Choroid plexus epithelial cell (primary cell): ENCODE measurements at regions not wholly inside any gene's neighbourhood (a gene's known extent, or its start where the extent isn't known, plus 50 kb on each side); places are given as distances from the start of the nearest gene placed in this dataset.

Experiments used
- DNase-seq: peaks from one replicate; pipeline ENCODE4 v3.0.0-alpha.2; 2010; ENCODE audit warnings: low read depth
- H3K4me3 ChIP-seq: 2 replicates; pipeline ENCODE4 v1.5.1; 2011; ENCODE audit warnings: low read depth, mild to moderate bottlenecking, control low read depth, low read length, moderate library complexity
- TF ChIP-seq, protein P1 (sequence below): conservative IDR thresholded peaks from 2 replicates; pipeline ENCODE4 v1.5.1; 2011; ENCODE audit warnings: low read depth, mild to moderate bottlenecking, control low read depth, inconsistent platforms, low read length, moderate library complexity

DNA sequence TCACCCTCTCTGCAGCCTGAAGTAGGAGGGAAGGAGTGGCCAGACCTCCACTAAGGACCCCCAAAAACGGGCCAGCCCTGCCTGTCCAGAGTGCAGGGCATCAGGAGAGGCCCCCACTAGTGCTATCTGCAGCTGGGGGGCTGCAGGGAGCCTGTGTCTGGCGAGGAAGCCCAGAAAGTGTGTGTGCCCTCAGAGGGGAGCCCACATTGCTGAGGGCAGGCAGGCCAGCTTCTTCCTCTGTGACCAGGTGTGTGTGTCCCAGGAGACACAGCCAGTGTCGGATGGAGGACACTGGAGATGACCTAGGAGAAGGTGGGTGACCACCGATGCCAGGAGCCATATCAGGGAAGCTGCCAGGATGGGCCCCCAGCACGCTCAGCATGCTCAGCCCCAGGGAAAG is 218.7 kb downstream of the IRX2 start:
- DNase-seq, result no peak
- TF ChIP-seq, protein P1, sequence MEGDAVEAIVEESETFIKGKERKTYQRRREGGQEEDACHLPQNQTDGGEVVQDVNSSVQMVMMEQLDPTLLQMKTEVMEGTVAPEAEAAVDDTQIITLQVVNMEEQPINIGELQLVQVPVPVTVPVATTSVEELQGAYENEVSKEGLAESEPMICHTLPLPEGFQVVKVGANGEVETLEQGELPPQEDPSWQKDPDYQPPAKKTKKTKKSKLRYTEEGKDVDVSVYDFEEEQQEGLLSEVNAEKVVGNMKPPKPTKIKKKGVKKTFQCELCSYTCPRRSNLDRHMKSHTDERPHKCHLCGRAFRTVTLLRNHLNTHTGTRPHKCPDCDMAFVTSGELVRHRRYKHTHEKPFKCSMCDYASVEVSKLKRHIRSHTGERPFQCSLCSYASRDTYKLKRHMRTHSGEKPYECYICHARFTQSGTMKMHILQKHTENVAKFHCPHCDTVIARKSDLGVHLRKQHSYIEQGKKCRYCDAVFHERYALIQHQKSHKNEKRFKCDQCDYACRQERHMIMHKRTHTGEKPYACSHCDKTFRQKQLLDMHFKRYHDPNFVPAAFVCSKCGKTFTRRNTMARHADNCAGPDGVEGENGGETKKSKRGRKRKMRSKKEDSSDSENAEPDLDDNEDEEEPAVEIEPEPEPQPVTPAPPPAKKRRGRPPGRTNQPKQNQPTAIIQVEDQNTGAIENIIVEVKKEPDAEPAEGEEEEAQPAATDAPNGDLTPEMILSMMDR, result no peak
- H3K4me3 ChIP-seq, result no peak overlapping the region

DNA sequence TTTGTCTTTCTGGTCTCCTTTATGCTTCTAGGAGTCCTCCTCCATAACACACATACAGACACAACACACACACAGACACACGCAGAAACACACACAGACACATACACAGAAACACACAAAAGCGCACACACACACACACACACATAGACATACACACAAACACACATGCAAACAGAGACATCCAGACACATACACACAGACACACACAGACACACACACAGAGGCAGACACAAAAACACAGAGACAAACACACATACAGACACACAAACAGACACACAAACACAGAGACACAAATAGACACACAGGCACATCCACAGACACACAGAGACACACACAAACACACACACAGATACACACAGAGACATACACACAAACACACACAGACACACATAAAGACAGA is 220.2 kb downstream of the IRX2 start:
- TF ChIP-seq, protein P1, result no peak
- no peak overlapping the region for H3K4me3 ChIP-seq
- no peak for DNase-seq

DNA sequence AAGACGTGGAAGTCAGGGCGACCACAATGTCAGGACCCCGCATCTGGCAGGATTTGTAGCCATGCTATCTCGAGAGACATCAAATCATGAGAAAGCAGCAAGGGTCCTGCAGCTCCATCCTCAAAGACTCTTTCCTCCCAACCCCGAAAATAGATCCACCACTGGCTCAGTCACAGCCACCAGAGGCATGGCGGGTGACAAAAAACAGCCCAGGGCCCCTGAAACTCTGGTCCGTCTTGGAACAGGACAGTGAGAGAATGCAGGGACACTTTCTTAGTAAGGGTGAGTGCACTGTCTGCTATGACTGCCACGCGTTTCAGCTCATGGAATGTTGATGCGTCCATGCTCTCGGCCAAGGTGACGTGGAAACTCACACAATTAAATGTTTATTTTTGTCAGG is 220.9 kb downstream of the IRX2 start:
- H3K4me3 ChIP-seq, result no peak overlapping the region
- no peak for DNase-seq
- TF ChIP-seq, protein P1, result no peak

DNA sequence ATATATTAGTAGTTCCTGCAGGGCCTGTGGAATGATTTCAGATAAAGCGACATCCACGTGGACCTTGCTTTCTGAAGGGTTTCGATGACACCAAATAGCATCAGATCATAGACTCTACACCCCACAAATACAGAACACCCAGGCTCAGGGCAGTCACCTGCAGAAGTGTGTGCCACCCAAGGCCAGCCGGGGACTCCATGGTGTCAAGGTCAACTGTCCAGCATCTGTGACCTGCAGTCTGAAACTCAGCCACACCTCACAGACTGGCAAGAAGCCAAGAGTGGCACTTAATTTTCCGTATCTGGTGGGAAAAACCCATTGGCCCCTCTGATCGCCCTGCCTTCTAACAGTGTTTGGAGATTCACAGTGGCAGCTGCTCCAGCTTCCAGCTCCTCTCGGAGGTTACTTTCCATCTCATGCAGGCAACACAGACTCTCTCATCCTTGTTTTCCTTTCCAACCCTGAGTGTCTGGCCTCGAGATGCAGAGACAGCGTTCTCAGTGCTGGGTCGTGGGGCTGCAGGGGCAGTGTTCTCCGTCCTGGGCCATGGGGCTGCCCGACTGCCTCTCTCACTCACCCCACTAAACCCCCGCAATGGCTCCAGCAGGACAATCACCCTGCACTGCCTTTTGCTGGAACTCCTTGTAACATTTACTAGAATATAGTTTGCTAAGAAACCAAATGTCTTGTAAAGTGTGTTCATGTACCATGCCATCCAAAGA is 221.9 kb downstream of the IRX2 start:
- TF ChIP-seq, protein P1, result no peak
- H3K4me3 ChIP-seq, result no peak overlapping the region
- DNase-seq, result no peak

DNA sequence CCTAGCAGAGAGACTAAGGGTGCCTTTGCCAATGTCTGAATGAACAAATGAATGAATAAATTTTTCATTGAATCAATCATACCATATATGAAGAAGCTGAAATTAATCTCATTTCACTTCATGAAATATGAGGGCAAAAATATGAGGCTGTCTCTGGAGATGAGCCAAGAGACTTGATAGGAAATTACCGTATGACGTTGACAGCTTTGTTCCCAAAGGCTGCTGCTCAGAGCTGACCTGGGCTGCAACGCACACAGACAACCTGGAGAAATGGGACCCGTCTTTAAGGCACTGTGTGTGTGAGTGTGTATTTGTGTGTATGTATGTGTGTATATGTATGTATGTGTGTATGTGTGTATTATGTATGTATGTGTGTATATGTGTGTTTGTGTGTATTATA is 226.1 kb downstream of the IRX2 start:
- TF ChIP-seq, protein P1, result no peak
- H3K4me3 ChIP-seq, result no peak overlapping the region
- DNase-seq, result no peak

DNA sequence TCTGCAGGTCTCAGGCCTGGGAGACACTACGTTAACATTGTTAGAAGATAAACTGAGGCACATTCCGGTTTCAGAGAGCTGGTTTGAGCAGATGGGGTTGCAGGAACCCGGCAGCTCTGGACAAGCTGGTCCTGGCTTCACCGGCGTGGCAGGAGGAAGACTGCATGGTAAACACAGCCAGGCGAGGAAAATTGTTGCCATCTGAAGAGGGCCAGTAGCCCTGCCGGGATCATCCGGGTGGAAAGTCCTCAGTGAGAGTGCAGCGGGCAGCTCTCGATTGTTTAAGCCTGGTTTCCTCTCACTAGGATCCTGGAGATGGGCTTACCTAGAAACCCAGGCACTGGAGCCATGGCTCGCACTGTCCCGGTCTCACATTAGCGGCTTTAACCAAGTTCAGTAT is 226.9 kb downstream of the IRX2 start:
- no peak for DNase-seq
- H3K4me3 ChIP-seq, result no peak overlapping the region
- TF ChIP-seq, protein P1, result no peak

DNA sequence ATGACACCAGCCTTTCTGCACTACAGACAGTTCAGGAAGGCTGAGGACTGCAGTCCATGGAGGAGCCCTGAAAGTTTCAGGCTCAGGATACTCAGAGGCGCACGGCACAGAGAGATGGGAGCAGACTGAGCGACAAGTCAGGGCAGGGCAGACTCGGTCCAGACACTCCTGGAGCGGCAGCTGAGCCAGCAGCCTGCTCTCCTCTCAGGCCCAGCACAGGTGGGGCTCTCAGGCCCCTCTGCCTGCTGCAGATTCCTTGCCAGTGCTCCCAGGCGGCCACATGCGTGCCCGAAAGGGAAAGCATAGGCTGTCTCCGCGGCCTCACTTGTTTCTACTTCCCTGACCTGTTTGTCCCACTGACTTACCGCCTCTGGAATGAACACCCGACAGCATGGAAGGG is 228.3 kb downstream of the IRX2 start:
- TF ChIP-seq, protein P1, result no peak
- no peak for DNase-seq
- H3K4me3 ChIP-seq, result no peak overlapping the region
